HCT116 (cell line): ENCODE measurements at regions not wholly inside any gene's neighbourhood (a gene's known extent, or its start where the extent isn't known, plus 50 kb on each side); places are given as distances from the start of the nearest gene placed in this dataset.

Experiments used
- ATAC-seq: fragments of 200-7000 bp; cut with Tn5 transposase; 2 replicates; pipeline ENCODE4 v1.9.1; 2020; ENCODE audit warnings: mild to moderate bottlenecking, moderate library complexity
- BruUV-seq: library from RNA; stranded (reverse); fragments of 400-500 nt; replicated peaks from 2 replicates; lab custom pipeline; 2021; lab: Mats Ljungman, UMichigan
- CTCF ChIA-PET: fragments of 300-600 bp; sonication (Branson Sonifier 250); formaldehyde crosslinking; loops from one replicate; lab custom pipeline; 2021; ENCODE audit warnings: antibody characterized with exemption; lab: Charles Lee
- POLR2A ChIA-PET: fragments of 300-600, 350-600 bp; sonication (Branson Sonifier 250); formaldehyde crosslinking; loops from one replicate; lab custom pipeline; 2021; ENCODE audit warnings: antibody characterized with exemption; lab: Charles Lee
- RAD21 ChIA-PET, 2 experiments: fragments of 300-600 bp; sonication (Branson Sonifier 250); formaldehyde crosslinking; loops; one replicate each; lab custom pipeline; 2023; ENCODE audit warnings: low total read pairs in 2 of 2; ENCODE audit not compliant: uncharacterized antibody in 2 of 2, unreplicated experiment in 2 of 2, low non-redundant PET in 1 of 2; lab: Charles Lee
- DNase-seq: peaks from one replicate; pipeline ENCODE4 v3.0.0-alpha.2; 2010; ENCODE audit warnings: low read depth, low spot score
- H2AFZ ChIP-seq: fragments of 200-600 bp; shearing (Covaris generic), sonication (generic); 2 replicates; pipeline ENCODE4 v1.6.1; 2017; ENCODE audit warnings: low read depth, mixed run types, mixed read lengths, antibody characterized with exemption, low read length; ENCODE audit not compliant: poor library complexity, severe bottlenecking
- H3K27ac ChIP-seq: 2 replicates; pipeline ENCODE4 v1.5.1; 2012; ENCODE audit warnings: low read depth, low read length
- H3K27me3 ChIP-seq: fragments of 200-600 bp; sonication (generic); 2 replicates; pipeline ENCODE4 v1.6.1; 2016; ENCODE audit warnings: mixed run types, low read length, mixed read lengths; ENCODE audit not compliant: insufficient read depth
- H3K36me3 ChIP-seq, 2 experiments: fragments of 200-500 bp in 1 of 2; fragments of 200-600 bp in 1 of 2; sonication (Bioruptor generic) in 1 of 2; sonication (generic) in 1 of 2; 2 replicates each; pipeline versions ENCODE4 v1.5.1 to v1.6.1; 2014 to 2016; ENCODE audit warnings: low read length in 2 of 2, inconsistent platforms in 1 of 2, mixed read lengths in 1 of 2, mixed run types in 1 of 2; ENCODE audit not compliant: insufficient read depth in 2 of 2, control insufficient read depth in 1 of 2
- H3K4me1 ChIP-seq, 2 experiments: fragments of 200-600 bp in 1 of 2; sonication (generic) in 1 of 2; 2 replicates each; pipeline versions ENCODE4 v1.5.1 to v1.6.1; 2012 to 2017; ENCODE audit warnings: low read length in 2 of 2, inconsistent platforms in 1 of 2, mild to moderate bottlenecking in 1 of 2, mixed read lengths in 1 of 2, mixed run types in 1 of 2, moderate library complexity in 1 of 2; ENCODE audit not compliant: insufficient read depth in 2 of 2, control insufficient read depth in 1 of 2
- H3K4me2 ChIP-seq: fragments of 200-600 bp; sonication (generic); 2 replicates; pipeline ENCODE4 v1.6.1; 2017; ENCODE audit warnings: mixed run types, low read length, mixed read lengths
- H3K4me3 ChIP-seq, 2 experiments: fragments of 200-600 bp in 1 of 2; sonication (generic) in 1 of 2; replicated peaks in 1 of 2; 2 replicates each; pipeline ENCODE4 v1.5.1; 2011 to 2016; ENCODE audit warnings: low read length in 2 of 2, control low read depth in 1 of 2, low read depth in 1 of 2, mild to moderate bottlenecking in 1 of 2, mixed read lengths in 1 of 2, mixed run types in 1 of 2
- H3K79me2 ChIP-seq: fragments of 200-600 bp; sonication (generic); 2 replicates; pipeline ENCODE4 v1.6.1; 2017; ENCODE audit warnings: mild to moderate bottlenecking, mixed run types, low read length, moderate library complexity, mixed read lengths; ENCODE audit not compliant: insufficient read depth
- H3K9ac ChIP-seq: fragments of 200-600 bp; sonication (generic); 2 replicates; pipeline ENCODE4 v1.6.1; 2016; ENCODE audit warnings: low read length, mixed read lengths
- H3K9me2 ChIP-seq: fragments of 200-600 bp; sonication (generic), shearing (Covaris generic); 2 replicates; pipeline ENCODE4 v1.6.1; 2017; ENCODE audit warnings: mixed run types, mild to moderate bottlenecking, moderate library complexity; ENCODE audit not compliant: insufficient read depth
- H3K9me3 ChIP-seq, 2 experiments: fragments of 200-500 bp in 1 of 2; fragments of 200-600 bp in 1 of 2; sonication (Bioruptor generic) in 1 of 2; sonication (generic) in 1 of 2; 2 replicates each; pipeline ENCODE4 v1.6.1; 2014 to 2017; ENCODE audit warnings: low read length in 2 of 2, mixed read lengths in 2 of 2, inconsistent platforms in 1 of 2, low read depth in 1 of 2, mild to moderate bottlenecking in 1 of 2, mixed run types in 1 of 2, moderate library complexity in 1 of 2; ENCODE audit not compliant: control insufficient read depth in 1 of 2, insufficient read depth in 1 of 2
- H4K20me1 ChIP-seq: fragments of 200-600 bp; sonication (generic), shearing (Covaris generic); 2 replicates; pipeline ENCODE4 v1.6.1; 2017; ENCODE audit warnings: mixed run types, mild to moderate bottlenecking, moderate library complexity; ENCODE audit not compliant: insufficient read depth
- CBX3 ChIP-seq: IDR thresholded peaks from 2 replicates; pipeline ENCODE4 v1.6.1; 2012; ENCODE audit warnings: low read depth
- CEBPB ChIP-seq: IDR thresholded peaks from 2 replicates; pipeline ENCODE4 v1.6.1; 2012; ENCODE audit warnings: low read depth
- EZH2 ChIP-seq: fragments of 200-600 bp; sonication (generic); IDR thresholded peaks from 2 replicates; pipeline ENCODE4 v1.6.1; 2017; ENCODE audit warnings: antibody characterized with exemption, mixed run types
- JUND ChIP-seq: IDR thresholded peaks from 2 replicates; pipeline ENCODE4 v1.6.1; 2012
- POLR2A ChIP-seq: IDR thresholded peaks from 2 replicates; pipeline ENCODE4 v1.7.0; 2011; ENCODE audit warnings: borderline replicate concordance; ENCODE audit not compliant: insufficient read depth, insufficient read length; ENCODE audit errors: extremely low read depth
- POLR2AphosphoS5 ChIP-seq: IDR thresholded peaks from 2 replicates; pipeline ENCODE4 v1.6.1; 2011; ENCODE audit warnings: mild to moderate bottlenecking, low read depth, low read length, moderate library complexity
- SP1 ChIP-seq: IDR thresholded peaks from 2 replicates; pipeline ENCODE4 v1.6.1; 2012; ENCODE audit warnings: low read depth
- TCF7L2 ChIP-seq: IDR thresholded peaks from 2 replicates; pipeline ENCODE4 v1.7.0; 2011; ENCODE audit warnings: borderline replicate concordance, inconsistent platforms; ENCODE audit not compliant: insufficient read depth, insufficient read length; ENCODE audit errors: extremely low read depth
- ZNF274 ChIP-seq: fragments of 200-500 bp; sonication (Bioruptor generic); IDR thresholded peaks from 2 replicates; pipeline ENCODE4 v1.6.1; 2014; ENCODE audit warnings: mild to moderate bottlenecking, low read depth, low read length, inconsistent platforms
- intact Hi-C: fragments of 100-400 bp; cut with micrococcal nuclease; formaldehyde crosslinking; loops from 2 replicates; pipeline ENCODE4 v1.10.0; 2022
- TF ChIP-seq, protein P1 (sequence below): IDR thresholded peaks from 2 replicates; pipeline ENCODE4 v1.6.1; 2012
- TF ChIP-seq, protein P2 (sequence below): IDR thresholded peaks from 2 replicates; pipeline ENCODE4 v1.6.1; 2012; ENCODE audit warnings: low read depth

DNA sequence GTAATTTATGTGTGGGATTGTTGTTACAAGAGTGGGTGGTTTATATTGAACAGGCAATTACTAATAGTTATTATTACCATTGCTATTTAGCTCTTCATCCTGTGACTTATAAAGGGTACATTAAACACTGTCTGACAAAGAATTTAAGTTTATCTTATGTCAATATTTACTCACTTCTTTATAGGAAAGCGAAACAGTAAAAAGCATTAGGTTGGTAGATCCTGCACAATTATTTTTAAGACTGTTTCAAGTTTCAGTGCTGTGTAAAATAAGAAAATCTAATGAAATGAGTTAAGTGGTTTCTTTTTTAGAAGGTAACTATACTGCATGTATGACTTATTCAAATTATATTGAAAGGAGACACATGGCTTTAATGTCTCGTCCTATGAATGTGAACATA, 135.8 kb upstream of the MAP3K7 start:
- H3K9ac ChIP-seq, result no peak overlapping the region
- CTCF ChIA-PET, result no interaction called here
- no peaks in the 10 kb centered on the region for H3K9me3 ChIP-seq
- intact Hi-C loops, result no loop called here
- no peaks in the 10 kb centered on the region for H4K20me1 ChIP-seq
- H2AFZ ChIP-seq, result no peak overlapping the region
- RAD21 ChIA-PET, result no interaction called here
- DNase-seq (no peak), ATAC-seq (no peak)
- H3K36me3 ChIP-seq, result no peaks in the 10 kb centered on the region
- H3K4me2 ChIP-seq, result no peak overlapping the region
- no peaks in the 10 kb centered on the region for H3K9me2 ChIP-seq
- no peak overlapping the region for H3K4me3 ChIP-seq
- H3K79me2 ChIP-seq, result no peaks in the 10 kb centered on the region
- H3K27ac ChIP-seq, result no peak overlapping the region
- H3K27me3 ChIP-seq, result peaks cover 5% of the 10 kb centered on the region; the same call in 1 of the 2 replicates
- H3K4me1 ChIP-seq, result no peaks in the 10 kb centered on the region
- POLR2A ChIA-PET, result no interaction called here
- BruUV-seq, result no TSS peak
- TF ChIP-seq, protein P1, sequence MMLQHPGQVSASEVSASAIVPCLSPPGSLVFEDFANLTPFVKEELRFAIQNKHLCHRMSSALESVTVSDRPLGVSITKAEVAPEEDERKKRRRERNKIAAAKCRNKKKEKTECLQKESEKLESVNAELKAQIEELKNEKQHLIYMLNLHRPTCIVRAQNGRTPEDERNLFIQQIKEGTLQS, result no peak
- TF ChIP-seq CBX3 (no peak), CEBPB (no peak), POLR2A (no peak), ZNF274 (no peak)

DNA sequence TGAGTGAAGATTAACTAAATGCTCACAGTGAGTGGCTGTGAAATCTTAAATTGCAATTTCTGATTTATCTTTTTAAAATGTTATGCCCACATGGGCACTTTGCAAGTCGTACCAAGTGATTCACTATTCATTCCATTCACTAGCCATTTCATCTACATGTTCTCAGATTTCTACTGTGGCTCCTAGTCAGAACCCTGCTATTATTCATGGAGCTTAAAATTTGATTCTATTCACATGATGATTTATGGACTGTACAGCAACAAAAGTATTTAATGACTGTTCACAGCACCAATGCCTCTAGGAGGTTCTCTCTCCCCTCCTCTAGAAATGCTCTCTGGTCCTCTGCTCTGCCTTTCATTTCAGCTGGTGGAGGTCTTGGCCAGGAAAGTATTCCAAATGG, 133.5 kb upstream of the MAP3K7 start:
- TF ChIP-seq EZH2 (no peak), JUND (no peak), SP1 (no peak), POLR2AphosphoS5 (no peak), ZNF274 (no peak), TCF7L2 (no peak)
- TF ChIP-seq, protein P2, sequence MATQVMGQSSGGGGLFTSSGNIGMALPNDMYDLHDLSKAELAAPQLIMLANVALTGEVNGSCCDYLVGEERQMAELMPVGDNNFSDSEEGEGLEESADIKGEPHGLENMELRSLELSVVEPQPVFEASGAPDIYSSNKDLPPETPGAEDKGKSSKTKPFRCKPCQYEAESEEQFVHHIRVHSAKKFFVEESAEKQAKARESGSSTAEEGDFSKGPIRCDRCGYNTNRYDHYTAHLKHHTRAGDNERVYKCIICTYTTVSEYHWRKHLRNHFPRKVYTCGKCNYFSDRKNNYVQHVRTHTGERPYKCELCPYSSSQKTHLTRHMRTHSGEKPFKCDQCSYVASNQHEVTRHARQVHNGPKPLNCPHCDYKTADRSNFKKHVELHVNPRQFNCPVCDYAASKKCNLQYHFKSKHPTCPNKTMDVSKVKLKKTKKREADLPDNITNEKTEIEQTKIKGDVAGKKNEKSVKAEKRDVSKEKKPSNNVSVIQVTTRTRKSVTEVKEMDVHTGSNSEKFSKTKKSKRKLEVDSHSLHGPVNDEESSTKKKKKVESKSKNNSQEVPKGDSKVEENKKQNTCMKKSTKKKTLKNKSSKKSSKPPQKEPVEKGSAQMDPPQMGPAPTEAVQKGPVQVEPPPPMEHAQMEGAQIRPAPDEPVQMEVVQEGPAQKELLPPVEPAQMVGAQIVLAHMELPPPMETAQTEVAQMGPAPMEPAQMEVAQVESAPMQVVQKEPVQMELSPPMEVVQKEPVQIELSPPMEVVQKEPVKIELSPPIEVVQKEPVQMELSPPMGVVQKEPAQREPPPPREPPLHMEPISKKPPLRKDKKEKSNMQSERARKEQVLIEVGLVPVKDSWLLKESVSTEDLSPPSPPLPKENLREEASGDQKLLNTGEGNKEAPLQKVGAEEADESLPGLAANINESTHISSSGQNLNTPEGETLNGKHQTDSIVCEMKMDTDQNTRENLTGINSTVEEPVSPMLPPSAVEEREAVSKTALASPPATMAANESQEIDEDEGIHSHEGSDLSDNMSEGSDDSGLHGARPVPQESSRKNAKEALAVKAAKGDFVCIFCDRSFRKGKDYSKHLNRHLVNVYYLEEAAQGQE, result no peak
- no peaks in the 10 kb centered on the region for H3K4me1 ChIP-seq
- no peak overlapping the region for H3K4me3 ChIP-seq
- ChIA-PET CTCF (no interaction called here), RAD21 (no interaction called here), POLR2A (no interaction called here)
- no peaks in the 10 kb centered on the region for H4K20me1 ChIP-seq
- intact Hi-C loops, result no loop called here
- peaks cover 26% of the 10 kb centered on the region; the same call in 1 of the 2 replicates for H3K27me3 ChIP-seq
- no peak overlapping the region for H3K27ac ChIP-seq
- no peak overlapping the region for H2AFZ ChIP-seq
- BruUV-seq, result no TSS peak
- H3K36me3 ChIP-seq, result no peaks in the 10 kb centered on the region
- H3K9me3 ChIP-seq, result no peaks in the 10 kb centered on the region
- no peak overlapping the region for H3K9ac ChIP-seq
- H3K79me2 ChIP-seq, result no peaks in the 10 kb centered on the region
- no peak for ATAC-seq
- H3K9me2 ChIP-seq, result no peaks in the 10 kb centered on the region
- H3K4me2 ChIP-seq, result no peak overlapping the region
- DNase-seq, result no peak
